ENCODE measurements at regions not wholly inside any gene's neighbourhood (a gene's known extent, or its start where the extent isn't known, plus 50 kb on each side); places are given as distances from the start of the nearest gene placed in this dataset.

- Mint-ChIP-seq H3K4me3 (ENCODE audit: low read depth) (no peak overlapping the region), H3K4me1 (ENCODE audit: low read depth) (no peaks in the 10 kb centered on the region), H3K27ac (no peak overlapping the region), H3K27me3 (ENCODE audit: low read depth) (no peaks in the 10 kb centered on the region), H3K9me3 (no peaks in the 10 kb centered on the region), H3K36me3 (ENCODE audit: low read depth) (no peaks in the 10 kb centered on the region)
- intact Hi-C loops (cut with micrococcal nuclease), result no loop called here
- no peak for DNase-seq (ENCODE audit: low spot score)
Observed at GRCh38 chr5:5079876-5080275, 60.3 kb upstream of the ADAMTS16 start.

GRCh38 chr5:5080790-5081189 lies 59.3 kb upstream of the ADAMTS16 start:
- H3K27me3 Mint-ChIP-seq (ENCODE audit: low read depth), result no peaks in the 10 kb centered on the region
- no peaks in the 10 kb centered on the region for H3K36me3 Mint-ChIP-seq (ENCODE audit: low read depth)
- H3K4me3 Mint-ChIP-seq (ENCODE audit: low read depth), result no peak overlapping the region
- H3K4me1 Mint-ChIP-seq (ENCODE audit: low read depth), result no peaks in the 10 kb centered on the region
- DNase-seq (ENCODE audit: low spot score), result no peak
- no peaks in the 10 kb centered on the region for H3K9me3 Mint-ChIP-seq
- no peak overlapping the region for H3K27ac Mint-ChIP-seq
- intact Hi-C loops (cut with micrococcal nuclease), result no loop called here

- no peak overlapping the region for H3K27ac Mint-ChIP-seq
- intact Hi-C loops (cut with micrococcal nuclease), result no loop called here
- DNase-seq (ENCODE audit: low spot score), result no peak
- no peaks in the 10 kb centered on the region for H3K27me3 Mint-ChIP-seq (ENCODE audit: low read depth)
- no peak overlapping the region for H3K4me3 Mint-ChIP-seq (ENCODE audit: low read depth)
- H3K36me3 Mint-ChIP-seq (ENCODE audit: low read depth), result no peaks in the 10 kb centered on the region
- no peaks in the 10 kb centered on the region for H3K9me3 Mint-ChIP-seq
- H3K4me1 Mint-ChIP-seq (ENCODE audit: low read depth), result no peaks in the 10 kb centered on the region
Observed at GRCh38 chr5:5085381-5085780, 54.7 kb upstream of the ADAMTS16 start.

GRCh38 chr5:5089895-5090649 lies 50.1 kb upstream of the ADAMTS16 start:
- Mint-ChIP-seq H3K4me1 (ENCODE audit: low read depth) (no peaks in the 10 kb centered on the region), H3K9me3 (no peaks in the 10 kb centered on the region), H3K27me3 (ENCODE audit: low read depth) (no peaks in the 10 kb centered on the region), H3K36me3 (ENCODE audit: low read depth) (no peaks in the 10 kb centered on the region), H3K27ac (no peak overlapping the region), H3K4me3 (ENCODE audit: low read depth) (no peak overlapping the region)
- intact Hi-C loops (cut with micrococcal nuclease), result no loop called here
- DNase-seq (ENCODE audit: low spot score), result no peak

Measured in activated T-helper 2 cell treated with anti-CD3 and anti-CD28 coated beads, Interferon-gamma antibody, Interleukin-2, Interleukin-4, amounts not matched to agents 10 μg/mL and 5 μg/mL and 100 μg/mL, durations not matched to agents 14 hours and 24 hours and 36 hours (primary cell).